Neural crest cell (in vitro differentiated cells): ENCODE measurements at regions not wholly inside any gene's neighbourhood (a gene's known extent, or its start where the extent isn't known, plus 50 kb on each side); places are given as distances from the start of the nearest gene placed in this dataset.
"Not testable (repeated sequence)": the region's sequence is repeated elsewhere in the genome, so short reads cannot be mapped to it uniquely, and the experiment has no call there.

Source experiments
- DNase-seq: peaks from one replicate; pipeline ENCODE4 v3.0.0; 2021; ENCODE audit warnings: low read depth, mixed read lengths, low spot score
- H3K27ac Mint-ChIP-seq: one replicate; pipeline ENCODE4 v1.8.0; 2021; ENCODE audit warnings: mild to moderate bottlenecking, mixed read lengths; ENCODE audit not compliant: unreplicated experiment
- H3K27me3 Mint-ChIP-seq: 2 replicates; pipeline ENCODE4 v1.8.0; 2021; ENCODE audit warnings: low read depth, mild to moderate bottlenecking, mixed read lengths
- H3K36me3 Mint-ChIP-seq: 2 replicates; pipeline ENCODE4 v1.8.0; 2021; ENCODE audit warnings: low read depth, mild to moderate bottlenecking, mixed read lengths
- H3K4me1 Mint-ChIP-seq: 2 replicates; pipeline ENCODE4 v1.8.0; 2021; ENCODE audit warnings: mixed read lengths
- H3K4me3 Mint-ChIP-seq: one replicate; pipeline ENCODE4 v1.8.0; 2021; ENCODE audit warnings: mild to moderate bottlenecking, mixed read lengths
- H3K9me3 Mint-ChIP-seq: 2 replicates; pipeline ENCODE4 v1.8.0; 2021; ENCODE audit warnings: mixed read lengths
- CTCF ChIP-seq: fragments of 200-600 bp; sonication (generic); conservative IDR thresholded peaks from 2 replicates; pipeline ENCODE4 v1.5.0; 2021; ENCODE audit warnings: antibody characterized with exemption, mild to moderate bottlenecking

- Mint-ChIP-seq H3K4me1 (no peaks in the 10 kb centered on the region), H3K27me3 (no peaks in the 10 kb centered on the region), H3K36me3 (no peaks in the 10 kb centered on the region), H3K27ac (no peak overlapping the region), H3K4me3 (no peak overlapping the region), H3K9me3 (peaks cover under 1% of the 10 kb centered on the region)
- no peak for TF ChIP-seq CTCF
- no peak for DNase-seq
Measured at GRCh38 chr21:20469361-20469760, 528.8 kb upstream of the NCAM2 start.

GRCh38 chr21:20486303-20486702, 511.9 kb upstream of the NCAM2 start:
- no peaks in the 10 kb centered on the region for H3K4me1 Mint-ChIP-seq
- no peaks in the 10 kb centered on the region for H3K36me3 Mint-ChIP-seq
- TF ChIP-seq CTCF, result no peak
- no peak overlapping the region for H3K4me3 Mint-ChIP-seq
- no peak for DNase-seq
- no peaks in the 10 kb centered on the region for H3K27me3 Mint-ChIP-seq
- H3K9me3 Mint-ChIP-seq, result peaks cover 3% of the 10 kb centered on the region
- no peak overlapping the region for H3K27ac Mint-ChIP-seq

- not testable (repeated sequence) for H3K36me3 Mint-ChIP-seq, H3K4me1 Mint-ChIP-seq, H3K27me3 Mint-ChIP-seq, DNase-seq, H3K27ac Mint-ChIP-seq, H3K4me3 Mint-ChIP-seq
- peaks cover 28% of the 10 kb centered on the region for H3K9me3 Mint-ChIP-seq
Measured at GRCh38 chr21:20502915-20503314, 495.3 kb upstream of the NCAM2 start.

GRCh38 chr21:20507783-20508182, 490.4 kb upstream of the NCAM2 start:
- no peak for TF ChIP-seq CTCF
- H3K4me3 Mint-ChIP-seq, result no peak overlapping the region
- H3K36me3 Mint-ChIP-seq, result peaks cover 5% of the 10 kb centered on the region
- H3K4me1 Mint-ChIP-seq, result no peaks in the 10 kb centered on the region
- DNase-seq, result no peak
- H3K27me3 Mint-ChIP-seq, result no peaks in the 10 kb centered on the region
- peaks cover 16% of the 10 kb centered on the region for H3K9me3 Mint-ChIP-seq
- no peak overlapping the region for H3K27ac Mint-ChIP-seq

GRCh38 chr21:20511216-20511880, 486.9 kb upstream of the NCAM2 start:
- DNase-seq, result no peak
- Mint-ChIP-seq H3K4me1 (no peaks in the 10 kb centered on the region), H3K4me3 (no peak overlapping the region), H3K36me3 (no peaks in the 10 kb centered on the region), H3K9me3 (peaks cover 2% of the 10 kb centered on the region), H3K27me3 (no peaks in the 10 kb centered on the region), H3K27ac (no peak overlapping the region)
- no peak for TF ChIP-seq CTCF

- Mint-ChIP-seq H3K9me3 (peaks cover 2% of the 10 kb centered on the region), H3K4me3 (no peak overlapping the region), H3K27ac (no peak overlapping the region), H3K27me3 (no peaks in the 10 kb centered on the region), H3K36me3 (no peaks in the 10 kb centered on the region), H3K4me1 (no peaks in the 10 kb centered on the region)
- no peak for DNase-seq
- no peak for TF ChIP-seq CTCF
Measured at GRCh38 chr21:20515446-20515845, 482.8 kb upstream of the NCAM2 start.
